HepG2 (cell line): ENCODE measurements at regions not wholly inside any gene's neighbourhood (a gene's known extent, or its start where the extent isn't known, plus 50 kb on each side); places are given as distances from the start of the nearest gene placed in this dataset.

Source experiments
- ARID5B ChIP-seq: IDR thresholded peaks from 2 replicates; pipeline ENCODE4 v1.4.0; 2020; ENCODE audit warnings: mild to moderate bottlenecking, missing genetic modification reagents
- ATAD3A ChIP-seq: sonication (generic); formaldehyde crosslinking; IDR thresholded peaks from 2 replicates; pipeline ENCODE4 v1.4.0; 2020; ENCODE audit warnings: missing genetic modification reagents
- ATF3 ChIP-seq: sonication (generic); formaldehyde crosslinking; IDR thresholded peaks from 2 replicates; pipeline ENCODE4 v1.4.0; 2020; ENCODE audit warnings: missing genetic modification reagents
- ATRX ChIP-seq: sonication (generic); formaldehyde crosslinking; IDR thresholded peaks from 2 replicates; pipeline ENCODE4 v1.4.0; 2020; ENCODE audit warnings: missing genetic modification reagents, borderline replicate concordance
- HOXA3 ChIP-seq: sonication (generic); formaldehyde crosslinking; IDR thresholded peaks from 2 replicates; pipeline ENCODE4 v1.5.0; 2020; ENCODE audit warnings: missing genetic modification reagents
- IKZF1 ChIP-seq: fragments of 450-650 bp; IDR thresholded peaks from 2 replicates; pipeline ENCODE4 v1.7.1; 2016
- KDM5A ChIP-seq: fragments of 200-600 bp; sonication (generic); IDR thresholded peaks from 2 replicates; pipeline ENCODE4 v1.7.0; 2018; ENCODE audit warnings: antibody characterized with exemption, mild to moderate bottlenecking, low read length, borderline replicate concordance
- MIER2 ChIP-seq: IDR thresholded peaks from 2 replicates; pipeline ENCODE4 v1.6.1; 2016; ENCODE audit warnings: missing biosample characterization, missing genetic modification reagents
- MLX ChIP-seq: IDR thresholded peaks from 2 replicates; pipeline ENCODE4 v1.6.1; 2016
- PRDM4 ChIP-seq: sonication (generic); formaldehyde crosslinking; IDR thresholded peaks from 2 replicates; pipeline ENCODE4 v1.9.0; 2021; ENCODE audit warnings: missing genetic modification reagents, borderline replicate concordance
- SKIL ChIP-seq: sonication (generic); formaldehyde crosslinking; IDR thresholded peaks from 2 replicates; pipeline ENCODE4 v1.8.0; 2022; ENCODE audit warnings: missing genetic modification reagents, mild to moderate bottlenecking, moderate library complexity, borderline replicate concordance
- TBL1XR1 ChIP-seq: fragments of 150-350 bp; IDR thresholded peaks from 2 replicates; pipeline ENCODE4 v1.6.1; 2014; ENCODE audit warnings: borderline replicate concordance, low read length; ENCODE audit not compliant: partially characterized antibody
- WIZ ChIP-seq: sonication (generic); formaldehyde crosslinking; IDR thresholded peaks from 2 replicates; pipeline ENCODE4 v1.5.1; 2020; ENCODE audit warnings: mild to moderate bottlenecking, missing genetic modification reagents
- ZNF18 ChIP-seq: sonication (generic); formaldehyde crosslinking; IDR thresholded peaks from 2 replicates; pipeline ENCODE4 v1.8.0; 2022; ENCODE audit warnings: mild to moderate bottlenecking, missing genetic modification reagents; ENCODE audit not compliant: insufficient replicate concordance
- ZNF317 ChIP-seq: sonication (generic); formaldehyde crosslinking; IDR thresholded peaks from 2 replicates; pipeline ENCODE4 v1.5.0; 2020; ENCODE audit warnings: mild to moderate bottlenecking, missing genetic modification reagents
- ZNF572 ChIP-seq: sonication (generic); formaldehyde crosslinking; IDR thresholded peaks from 2 replicates; pipeline ENCODE4 v1.5.1; 2020; ENCODE audit warnings: mild to moderate bottlenecking, missing genetic modification reagents
- ZNF737 ChIP-seq: sonication (generic); formaldehyde crosslinking; IDR thresholded peaks from 2 replicates; pipeline ENCODE4 v1.5.0; 2020; ENCODE audit warnings: missing genetic modification reagents, mild to moderate bottlenecking, borderline replicate concordance
- ZNF773 ChIP-seq: sonication (generic); formaldehyde crosslinking; IDR thresholded peaks from 2 replicates; pipeline ENCODE4 v1.4.0; 2020; ENCODE audit warnings: missing genetic modification reagents, borderline replicate concordance
- ZNF850 ChIP-seq: sonication (generic); formaldehyde crosslinking; conservative IDR thresholded peaks from 2 replicates; pipeline ENCODE4 v1.9.0; 2021; ENCODE audit warnings: mild to moderate bottlenecking, missing genetic modification reagents

- TF ChIP-seq KDM5A (no peak), ZNF737 (CRISPR knock-in tag) (no peak), ATF3 (peak; percentile 72; the same call in 1 of the 2 replicates), HOXA3 (CRISPR knock-in tag) (peak; percentile 67), MLX (CRISPR knock-in tag) (peak; percentile 77), PRDM4 (CRISPR knock-in tag) (no peak), SKIL (CRISPR knock-in tag) (no peak; the same call in 1 of the 2 replicates), ZNF850 (CRISPR knock-in tag) (no peak), WIZ (CRISPR knock-in tag) (peak; percentile 70; the same call in 1 of the 2 replicates), ARID5B (peak; percentile 96), MIER2 (peak; percentile 76), IKZF1 (no peak), TBL1XR1 (peak; percentile 82), ZNF317 (CRISPR knock-in tag) (peak; percentile 60; the same call in 1 of the 2 replicates), ZNF572 (CRISPR knock-in tag) (no peak), ATAD3A (CRISPR knock-in tag) (no peak), ZNF18 (CRISPR knock-in tag) (no peak), ATRX (CRISPR knock-in tag) (no peak), ZNF773 (CRISPR knock-in tag) (no peak)
Observed at GRCh38 chr5:92887254-92887653, 693.8 kb downstream of the NR2F1-AS1 start (continued).
